Neuronal stem cell (in vitro differentiated cells): ENCODE measurements at regions not wholly inside any gene's neighbourhood (a gene's known extent, or its start where the extent isn't known, plus 50 kb on each side); places are given as distances from the start of the nearest gene placed in this dataset.
A peak's percentile ranks its signal among the peaks of the same experiment; 100 is the strongest.

Experiments used
- DNase-seq: peaks from one replicate; pipeline ENCODE4 v3.0.0-alpha.2; 2013; ENCODE audit warnings: low spot score
- H2AFZ ChIP-seq: one replicate; pipeline ENCODE4 v1.6.1; 2013; ENCODE audit warnings: mild to moderate bottlenecking, low read length, inconsistent platforms
- H2AK5ac ChIP-seq: 2 replicates; pipeline ENCODE4 v1.6.1; 2013; ENCODE audit warnings: low read depth, mild to moderate bottlenecking, inconsistent platforms, low read length, moderate library complexity, mixed read lengths
- H2BK120ac ChIP-seq: 2 replicates; pipeline ENCODE4 v1.6.1; 2013; ENCODE audit warnings: low read depth, mild to moderate bottlenecking, inconsistent platforms, low read length, moderate library complexity, mixed read lengths
- H2BK12ac ChIP-seq: one replicate; pipeline ENCODE4 v1.6.1; 2013; ENCODE audit warnings: low read length, inconsistent platforms
- H2BK15ac ChIP-seq: 2 replicates; pipeline ENCODE4 v1.6.1; 2013; ENCODE audit warnings: mild to moderate bottlenecking, low read length, inconsistent platforms, mixed read lengths
- H2BK5ac ChIP-seq: one replicate; pipeline ENCODE4 v1.6.1; 2013; ENCODE audit warnings: inconsistent platforms, mild to moderate bottlenecking, low read length, moderate library complexity
- H3K14ac ChIP-seq: one replicate; pipeline ENCODE4 v1.6.1; 2013; ENCODE audit warnings: low read length, inconsistent platforms
- H3K18ac ChIP-seq: 2 replicates; pipeline ENCODE4 v1.6.1; 2013; ENCODE audit warnings: low read length, inconsistent platforms
- H3K23ac ChIP-seq: 2 replicates; pipeline ENCODE4 v1.6.1; 2013; ENCODE audit warnings: low read depth, mild to moderate bottlenecking, mixed read lengths, low read length, inconsistent platforms; ENCODE audit not compliant: poor library complexity
- H3K27ac ChIP-seq: replicated peaks from 3 replicates; pipeline ENCODE4 v1.5.1; 2013; ENCODE audit warnings: low read length, inconsistent platforms
- H3K27me3 ChIP-seq, 3 experiments: 2 replicates each; pipeline ENCODE4 v1.6.1; 2013; ENCODE audit warnings: low read length in 3 of 3, mild to moderate bottlenecking in 2 of 3, inconsistent platforms in 1 of 3, low read depth in 1 of 3, mixed read lengths in 1 of 3, moderate library complexity in 1 of 3; ENCODE audit not compliant: control insufficient read depth in 3 of 3, insufficient read depth in 3 of 3
- H3K36me3 ChIP-seq, 2 donors: replicated peaks in 1 of 2; 2 replicates each; pipeline ENCODE4 v1.6.1; 2013; ENCODE audit warnings: low read length in 2 of 2; ENCODE audit not compliant: control insufficient read depth in 2 of 2, insufficient read depth in 2 of 2
- H3K4ac ChIP-seq: 2 replicates; pipeline ENCODE4 v1.6.1; 2013; ENCODE audit warnings: inconsistent platforms, mild to moderate bottlenecking, low read length, moderate library complexity
- H3K4me1 ChIP-seq, 2 donors: 1 replicate in 1 of 2; 2 replicates in 1 of 2; pipeline ENCODE4 v1.6.1; 2013; ENCODE audit warnings: low read length in 2 of 2, low read depth in 1 of 2; ENCODE audit not compliant: control insufficient read depth in 2 of 2, insufficient read depth in 1 of 2
- H3K4me2 ChIP-seq: one replicate; pipeline ENCODE4 v1.6.1; 2013; ENCODE audit warnings: mild to moderate bottlenecking, low read length, inconsistent platforms; ENCODE audit not compliant: insufficient read depth, poor library complexity, severe bottlenecking
- H3K4me3 ChIP-seq, 2 donors: 2 replicates each; pipeline ENCODE4 v1.5.1; 2013; ENCODE audit warnings: low read length in 2 of 2, mild to moderate bottlenecking in 2 of 2, inconsistent platforms in 1 of 2, moderate library complexity in 1 of 2
- H3K79me1 ChIP-seq: one replicate; pipeline ENCODE4 v1.6.1; 2013; ENCODE audit warnings: low read depth, mild to moderate bottlenecking, inconsistent platforms, low read length, moderate library complexity
- H3K9ac ChIP-seq: one replicate; pipeline ENCODE4 v1.6.1; 2013; ENCODE audit warnings: mild to moderate bottlenecking, low read depth, low read length, inconsistent platforms; ENCODE audit not compliant: poor library complexity
- H3K9me3 ChIP-seq, 2 donors: replicated peaks in 1 of 2; 2 replicates each; pipeline versions ENCODE3 to v1.6.1; 2013; ENCODE audit warnings: low read length in 2 of 2, mild to moderate bottlenecking in 2 of 2, inconsistent platforms in 1 of 2, low read depth in 1 of 2, mixed read lengths in 1 of 2, moderate library complexity in 1 of 2; ENCODE audit not compliant: control insufficient read depth in 2 of 2, insufficient read depth in 1 of 2
- H4K8ac ChIP-seq: one replicate; pipeline ENCODE4 v1.6.1; 2013; ENCODE audit warnings: low read depth, mild to moderate bottlenecking, inconsistent platforms, low read length, moderate library complexity
- H4K91ac ChIP-seq: one replicate; pipeline ENCODE4 v1.6.1; 2013; ENCODE audit warnings: low read length, low read depth, mild to moderate bottlenecking, inconsistent platforms; ENCODE audit not compliant: poor library complexity
- WGBS, 2 donors: extraction: QIAGEN DNeasy Blood & Tissue Kit; methylation state at CpG; one replicate each; pipeline ENCODE4 v1.1.7; 2013; ENCODE audit warnings: missing lambda C conversion rate in 2 of 2, mixed read lengths in 1 of 2; ENCODE audit not compliant: insufficient read length in 2 of 2, insufficient replicate concordance in 1 of 2; ENCODE audit errors: extremely low coverage in 2 of 2; 5-methylcytosine and 5-hydroxymethylcytosine counted together

DNA sequence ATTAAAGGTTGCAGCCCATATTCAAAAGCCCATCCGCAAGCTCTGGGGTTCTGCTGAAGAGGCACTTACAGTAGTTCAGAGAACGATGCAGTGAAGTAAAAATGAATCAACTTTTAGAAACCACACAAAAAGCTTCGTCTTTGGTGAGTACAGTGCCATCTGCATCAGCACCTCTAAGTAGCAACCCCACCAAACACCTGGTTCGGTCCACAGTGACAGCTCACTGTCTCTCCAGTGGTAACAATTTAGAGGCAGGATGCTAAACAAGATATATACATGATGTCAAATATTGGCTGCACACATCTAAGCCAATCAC, 275.4 kb upstream of the TCF4 start:
- Histone ChIP-seq H3K27ac (no peak overlapping the region), H3K4me1 (peaks cover 8 to 11% of the 10 kb centered on the region in 2 donors), H2BK120ac (no peak overlapping the region), H2BK15ac (no peak overlapping the region), H3K4ac (no peak overlapping the region), H4K8ac (no peak overlapping the region), H3K4me2 (no peak overlapping the region), H3K9ac (no peak overlapping the region), H3K36me3 (no peaks in the 10 kb centered on the region), H2BK12ac (no peak overlapping the region), H2AK5ac (no peak overlapping the region), H2AFZ (no peak overlapping the region), H3K14ac (no peak overlapping the region), H3K4me3 (no peak overlapping the region), H3K23ac (no peak overlapping the region), H3K79me1 (no peaks in the 10 kb centered on the region), H3K27me3 (no peaks in the 10 kb centered on the region), H3K9me3 (no peaks in the 10 kb centered on the region), H3K18ac (no peak overlapping the region), H2BK5ac (no peak overlapping the region), H4K91ac (no peak overlapping the region)
- no CpG with 5 or more reads among the region's 4 CpGs for WGBS, 2 donors
- no peak for DNase-seq

DNA sequence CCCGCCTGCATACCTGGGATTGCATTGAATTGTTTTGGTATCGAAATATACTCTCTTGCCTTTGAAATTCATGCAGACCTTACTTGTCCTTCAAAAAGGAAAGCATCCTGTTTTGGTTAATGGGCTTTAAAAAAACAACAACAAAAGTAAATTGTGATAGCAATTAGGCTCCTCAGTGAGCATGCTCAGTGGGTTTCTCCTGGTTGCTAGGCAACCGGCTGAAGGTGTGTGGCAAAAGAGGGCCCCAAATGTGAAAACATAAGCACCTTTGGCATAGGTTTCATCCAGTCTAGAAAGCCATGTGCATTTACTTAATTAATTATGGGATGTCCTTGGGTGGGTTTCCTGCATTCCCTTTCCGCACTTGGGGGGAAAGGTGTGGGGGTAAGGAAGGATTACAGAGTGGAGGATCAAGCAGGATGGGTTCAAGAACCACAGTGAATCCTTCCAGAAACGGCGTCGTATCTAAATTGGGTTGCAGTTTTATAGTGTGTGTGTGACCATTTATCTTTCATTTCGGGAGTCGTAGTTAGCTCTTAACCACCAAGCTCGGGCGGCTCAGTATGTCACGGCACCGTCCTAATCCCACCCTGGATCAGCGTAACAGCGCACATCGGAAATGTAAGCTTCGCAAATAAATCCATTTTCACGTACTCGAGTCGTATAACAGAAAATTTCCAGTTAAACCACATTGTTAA, 274.9 kb upstream of the TCF4 start:
- Histone ChIP-seq H2BK15ac (no peak overlapping the region), H3K36me3 (no peaks in the 10 kb centered on the region), H3K4ac (no peak overlapping the region), H2BK5ac (no peak overlapping the region), H2AK5ac (no peak overlapping the region), H4K91ac (no peak overlapping the region), H4K8ac (no peak overlapping the region), H3K27ac (no peak overlapping the region), H3K9me3 (no peaks in the 10 kb centered on the region), H3K4me1 (peaks cover 9 to 11% of the 10 kb centered on the region in 2 donors), H3K27me3 (no peaks in the 10 kb centered on the region), H3K79me1 (no peaks in the 10 kb centered on the region), H3K4me2 (no peak overlapping the region), H3K9ac (no peak overlapping the region), H3K18ac (no peak overlapping the region), H2BK120ac (no peak overlapping the region), H3K23ac (no peak overlapping the region), H3K4me3 (no peak overlapping the region), H2BK12ac (no peak overlapping the region), H2AFZ (no peak overlapping the region), H3K14ac (no peak overlapping the region)
- WGBS, 2 donors: no CpG with 5 or more reads among the region's 20 CpGs
- DNase-seq: no peak

DNA sequence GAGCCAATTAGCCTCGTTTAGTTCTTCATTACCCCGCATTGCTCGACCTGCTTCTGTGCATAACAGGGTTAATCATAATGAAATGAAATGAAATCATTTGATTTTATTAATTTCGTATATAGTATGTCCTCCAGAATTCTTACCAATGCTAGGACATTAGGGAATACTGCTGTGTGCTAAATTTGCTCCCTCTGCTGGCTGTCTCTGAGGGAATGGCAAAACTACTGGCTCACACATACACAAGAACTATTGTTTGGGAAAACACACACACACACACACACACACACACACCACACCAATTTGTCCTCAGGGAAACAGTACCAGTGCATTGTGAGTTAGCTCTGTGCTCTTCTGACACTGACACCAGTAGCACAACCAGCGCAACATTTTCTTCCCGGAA, 273.3 kb upstream of the TCF4 start:
- DNase-seq: peak; percentile 17
- Histone ChIP-seq H2AFZ (peak overlapping the region; percentile 33), H3K23ac (no peak overlapping the region), H3K36me3 (no peaks in the 10 kb centered on the region), H2BK12ac (no peak overlapping the region), H3K4me3 (no peak overlapping the region), H3K4me2 (no peak overlapping the region), H4K8ac (no peak overlapping the region), H3K4me1 (peaks cover 10 to 12% of the 10 kb centered on the region in 2 donors), H2AK5ac (no peak overlapping the region), H3K9me3 (no peaks in the 10 kb centered on the region), H3K79me1 (no peaks in the 10 kb centered on the region), H4K91ac (no peak overlapping the region), H2BK120ac (no peak overlapping the region), H3K18ac (no peak overlapping the region), H3K27me3 (no peaks in the 10 kb centered on the region), H2BK5ac (no peak overlapping the region), H2BK15ac (no peak overlapping the region), H3K27ac (no peak overlapping the region), H3K4ac (no peak overlapping the region), H3K9ac (no peak overlapping the region), H3K14ac (no peak overlapping the region)
- WGBS, 2 donors: no CpG with 5 or more reads among the region's 6 CpGs

DNA sequence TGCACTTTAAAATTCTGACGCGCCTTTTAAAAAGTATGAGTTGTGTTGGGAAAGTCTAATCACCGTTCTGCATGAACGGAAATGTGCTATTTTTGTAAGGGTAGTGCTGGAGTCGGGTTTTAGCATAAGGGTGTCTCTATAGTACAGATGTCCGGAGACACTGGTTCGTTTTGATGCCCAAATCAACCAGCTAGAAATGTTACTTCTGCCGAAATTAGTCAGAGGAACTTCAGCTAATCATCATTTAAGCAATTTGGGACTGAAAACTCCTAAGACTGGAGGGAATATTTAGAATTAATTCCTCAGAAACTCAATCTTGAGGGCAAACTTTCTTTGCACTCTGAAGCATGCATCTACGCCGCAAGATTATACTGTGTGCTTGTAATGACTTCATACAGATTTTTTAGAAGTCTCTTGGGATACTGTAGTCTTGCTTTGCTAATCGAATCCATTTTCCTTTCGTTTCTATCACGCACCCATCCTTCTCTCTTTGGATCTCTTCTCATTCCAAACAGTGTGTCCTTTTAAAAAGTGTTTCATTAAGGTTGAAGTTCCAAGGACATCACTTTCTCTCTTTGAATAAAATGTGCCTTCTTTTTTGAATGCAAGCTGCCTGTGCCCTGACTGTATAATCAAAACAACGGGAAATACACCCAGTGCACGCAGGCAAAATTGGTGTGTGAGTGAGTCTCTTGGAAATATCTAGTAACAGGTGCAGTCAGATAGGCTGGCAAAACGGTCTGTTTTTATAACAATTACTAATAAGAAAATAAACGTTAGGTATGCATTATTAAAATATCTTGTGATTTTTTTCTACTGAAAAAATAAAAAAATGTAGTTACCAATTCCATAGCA, 270.9 kb upstream of the TCF4 start:
- H3K4me2 ChIP-seq: no peak overlapping the region
- H3K14ac ChIP-seq: no peak overlapping the region
- peaks cover 9 to 16% of the 10 kb centered on the region in 2 donors for H3K4me1 ChIP-seq
- H3K4me3 ChIP-seq: no peak overlapping the region
- no peak overlapping the region for H2BK5ac ChIP-seq
- H2BK12ac ChIP-seq: no peak overlapping the region
- no peak overlapping the region for H3K4ac ChIP-seq
- no peak overlapping the region for H2BK120ac ChIP-seq
- H3K9me3 ChIP-seq: no peaks in the 10 kb centered on the region
- no peak for DNase-seq
- H3K27me3 ChIP-seq: no peaks in the 10 kb centered on the region
- H2BK15ac ChIP-seq: no peak overlapping the region
- no peaks in the 10 kb centered on the region for H3K36me3 ChIP-seq
- no peaks in the 10 kb centered on the region for H3K79me1 ChIP-seq
- H4K91ac ChIP-seq: no peak overlapping the region
- H2AK5ac ChIP-seq: no peak overlapping the region
- 100% methylated on average over 2 of the region's 17 CpGs; no CpG with 5 or more reads in 1 of the 2 donors for WGBS, 2 donors
- no peak overlapping the region for H3K23ac ChIP-seq
- no peak overlapping the region for H3K9ac ChIP-seq
- H3K27ac ChIP-seq: no peak overlapping the region
- H2AFZ ChIP-seq: peak overlapping the region; percentile 73
- no peak overlapping the region for H3K18ac ChIP-seq
- no peak overlapping the region for H4K8ac ChIP-seq
